Heart right ventricle (tissue), 16 donors: ENCODE measurements at regions not wholly inside any gene's neighbourhood (a gene's known extent, or its start where the extent isn't known, plus 50 kb on each side); places are given as distances from the start of the nearest gene placed in this dataset.

Experiments
- ATAC-seq, 8 donors: fragments of 200-7000 bp; cut with Tn5 transposase; one replicate each; pipeline ENCODE4 v1.9.1; 2020; ENCODE audit warnings: mild to moderate bottlenecking in 8 of 8, moderate library complexity in 8 of 8, moderate number of reproducible peaks in 1 of 8
- DNase-seq, 2 donors: peaks; one replicate each; pipeline ENCODE4 v3.0.0-alpha.2; 2020
- H3K27ac ChIP-seq, 10 donors: fragments of 200-600 bp; sonication (generic) in 2 of 10; one replicate each; pipeline versions ENCODE4 v1.5.0 to v1.8.0; 2020 to 2022; ENCODE audit warnings: mild to moderate bottlenecking in 3 of 10
- H3K27me3 ChIP-seq, 7 donors: fragments of 200-600 bp; one replicate each; pipeline ENCODE4 v1.8.0; 2021 to 2022; ENCODE audit warnings: mild to moderate bottlenecking in 2 of 7
- H3K36me3 ChIP-seq, 9 donors: fragments of 200-600 bp; sonication (generic) in 1 of 9; one replicate each; pipeline versions ENCODE4 v1.5.0 to v1.8.0; 2020 to 2022; ENCODE audit warnings: mild to moderate bottlenecking in 2 of 9
- H3K4me1 ChIP-seq, 9 donors: fragments of 200-600 bp; sonication (generic) in 1 of 9; one replicate each; pipeline versions ENCODE4 v1.5.0 to v1.8.0; 2020 to 2022; ENCODE audit warnings: mild to moderate bottlenecking in 4 of 9
- H3K4me3 ChIP-seq, 10 donors: fragments of 200-600 bp; sonication (generic) in 2 of 10; one replicate each; pipeline versions ENCODE4 v1.5.0 to v1.8.0; 2020 to 2022; ENCODE audit warnings: mild to moderate bottlenecking in 7 of 10, moderate library complexity in 2 of 10
- H3K9me3 ChIP-seq, 11 donors: fragments of 200-600 bp in 10 of 11; sonication (generic) in 2 of 11; one replicate each; pipeline versions ENCODE4 v1.5.0 to v1.8.0; 2013 to 2022; ENCODE audit warnings: mild to moderate bottlenecking in 2 of 11, control low read depth in 1 of 11, moderate library complexity in 1 of 11
- CTCF ChIP-seq, 9 donors: fragments of 200-600 bp; sonication (generic) in 2 of 9; IDR thresholded peaks; one replicate each; pipeline versions ENCODE4 v1.5.0 to v1.8.0; 2021 to 2022; ENCODE audit warnings: antibody characterized with exemption in 9 of 9, mild to moderate bottlenecking in 5 of 9, moderate library complexity in 1 of 9
- WGBS, 2 donors: extraction: QIAGEN DNeasy Blood & Tissue Kit; methylation state at CpG; one replicate each; pipeline ENCODE4 v1.1.7; 2013; ENCODE audit warnings: inconsistent platforms in 1 of 2; 5-methylcytosine and 5-hydroxymethylcytosine counted together
- intact Hi-C, 10 donors: fragments of 100-400 bp; cut with DNase I; formaldehyde crosslinking; loops; one replicate each; pipeline versions ENCODE4 v1.11.1 to v1.14.2; 2022
- donor health status: Arrhythmogenic right ventricular cardiomyopathy.
- donor health status: ischemic (EF 13 %, LVEDD 7.1; RV severe dilation, severe dysfunction).
- donor health status: healthy with polysubstance abuse.
- donor health status: DM: no; HTN: yes; CAD: no.
- donor health status: DM: no; HTN: no; CAD: no.
- donor health status: ischemic (EF 25% LVEDD 6.9; RV normal size, moderate dysfunction).
- donor health status: ischemic (EF 25% LVEDD 5.7; RV mildly dilated, moderate dysfunction).
- donor health status: healthy.
- donor health status: DM: yes; HTN: yes; CAD: no.
- donor health status: Ischemic cardiomyopathy.
- donor health status: ischemic (EF 35%, LVEDD 5.7; RV mildly dilated, moderate dysfunction).
- donor health status: nonischemic (EF 11% LVEDD 7.7; RV severe dilation, severe dysfunction).
- donor health status: DM: yes; HTN: yes; CAD: no.
- donor health status: PGD.
- donor health status: ischemic (EF 29% LVEDD 5.4; RV normal size, mild dysfunction).
- donor health status: nonischemic (EF 23%, LVEDD 6.1; RV moderate dilation, normal function).

- intact Hi-C loops, result no loop called here
- ATAC-seq, result no peak
- no peak for TF ChIP-seq CTCF (IDR thresholded peaks at IDR 0.05)
- 74 to 84% methylated on average over 2 of the region's 2 CpGs for WGBS, 2 donors
- Histone ChIP-seq H3K27me3 (peaks cover 0 to 31% (median 0%) of the 10 kb centered on the region in 7 donors), H3K4me1 (no peaks in the 10 kb centered on the region), H3K9me3 (no peaks in the 10 kb centered on the region), H3K36me3 (no peaks in the 10 kb centered on the region), H3K27ac (no peak overlapping the region), H3K4me3 (no peak overlapping the region)
- no peak for DNase-seq
These were observed 215.1 kb upstream of the HDX start for GRCh38 chrX:84717343-84717742.

GRCh38 chrX:84721416-84721815 is 219.2 kb upstream of the HDX start:
- Histone ChIP-seq H3K27ac (no peak overlapping the region), H3K27me3 (peaks cover 0 to 15% (median 0%) of the 10 kb centered on the region in 7 donors), H3K9me3 (no peaks in the 10 kb centered on the region), H3K4me1 (no peaks in the 10 kb centered on the region), H3K4me3 (no peak overlapping the region), H3K36me3 (no peaks in the 10 kb centered on the region)
- TF ChIP-seq CTCF (IDR thresholded peaks at IDR 0.05), result no peak
- WGBS, 2 donors, result 81 to 90% methylated on average over 2 of the region's 2 CpGs
- intact Hi-C loops, result loop anchor here in 2 of 10 donors (10.0 kb wide), 1 partner anchor 183 kb away; no protein-coding TSS in a partner anchor
- ATAC-seq (no peak), DNase-seq (no peak)

DNA sequence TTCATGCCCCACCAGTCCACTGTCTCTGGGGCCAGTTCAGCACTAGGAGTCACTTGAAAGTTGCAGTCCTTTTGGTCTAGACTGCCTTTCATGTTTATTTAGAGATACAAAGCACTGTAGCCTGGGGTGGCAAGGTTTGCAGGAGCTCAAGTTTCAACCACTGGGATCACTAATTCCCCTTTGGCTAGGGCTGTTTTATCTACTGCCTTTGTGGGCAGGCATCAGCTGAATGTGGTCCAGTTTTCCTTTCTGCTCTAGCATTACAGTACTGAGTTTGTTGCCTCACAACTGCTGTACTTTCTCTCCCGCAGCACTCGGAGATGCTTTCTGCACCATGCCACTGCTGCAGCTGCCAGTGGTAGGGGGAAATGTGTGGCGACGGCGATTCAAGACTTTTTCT is 222.3 kb upstream of the HDX start:
- Histone ChIP-seq H3K27ac (no peak overlapping the region), H3K36me3 (no peaks in the 10 kb centered on the region), H3K4me3 (no peak overlapping the region), H3K27me3 (peaks cover 0 to 10% (median 0%) of the 10 kb centered on the region in 7 donors), H3K4me1 (no peaks in the 10 kb centered on the region), H3K9me3 (no peaks in the 10 kb centered on the region)
- no peak for DNase-seq
- WGBS, 2 donors, result 81 to 85% methylated on average over 5 of the region's 5 CpGs
- no peak for ATAC-seq
- no peak for TF ChIP-seq CTCF (IDR thresholded peaks at IDR 0.05)
- intact Hi-C loops, result loop anchor here in 2 of 10 donors (10.0 kb wide), 1 partner anchor 180 kb away; no protein-coding TSS in a partner anchor

GRCh38 chrX:84729408-84729807 is 227.2 kb upstream of the HDX start:
- intact Hi-C loops, result loop anchor here in 7 of 10 donors (2.0 to 10.0 kb wide), 4 partner anchors 175 to 323 kb away; no protein-coding TSS in a partner anchor
- Histone ChIP-seq H3K9me3 (no peaks in the 10 kb centered on the region), H3K4me1 (no peaks in the 10 kb centered on the region), H3K4me3 (no peak overlapping the region), H3K27me3 (peaks cover 0 to 10% (median 0%) of the 10 kb centered on the region in 7 donors), H3K27ac (no peak overlapping the region), H3K36me3 (no peaks in the 10 kb centered on the region)
- DNase-seq (no peak), ATAC-seq (no peak)
- no peak for TF ChIP-seq CTCF (IDR thresholded peaks at IDR 0.05)
- 49% methylated on average over 4 of the region's 4 CpGs for WGBS, 2 donors
